Right atrium auricular region (tissue), 2 donors: ENCODE measurements at regions not wholly inside any gene's neighbourhood (a gene's known extent, or its start where the extent isn't known, plus 50 kb on each side); places are given as distances from the start of the nearest gene placed in this dataset.

Experiments
- DNase-seq: peaks from one replicate; pipeline ENCODE4 v3.0.0-alpha.2; 2019; ENCODE audit warnings: low spot score
- H3K27ac ChIP-seq, 2 donors: fragments of 200-600 bp; sonication (generic); 1 replicate in 1 of 2; 2 replicates in 1 of 2; pipeline ENCODE4 v1.5.1; 2016 to 2019
- H3K27me3 ChIP-seq, 2 donors: fragments of 200-600 bp; sonication (generic); one replicate each; pipeline versions ENCODE4 v1.5.1 to v1.6.0; 2017 to 2019
- H3K36me3 ChIP-seq: fragments of 200-600 bp; sonication (generic); one replicate; pipeline ENCODE4 v1.5.1; 2016
- H3K4me1 ChIP-seq, 2 donors: fragments of 200-600 bp; sonication (generic); one replicate each; pipeline versions ENCODE4 v1.5.1 to v1.6.0; 2017 to 2019
- H3K4me3 ChIP-seq, 2 donors: fragments of 200-600 bp; sonication (generic); 1 replicate in 1 of 2; 2 replicates in 1 of 2; pipeline ENCODE4 v1.5.1; 2017 to 2019; ENCODE audit warnings: mild to moderate bottlenecking in 1 of 2, moderate library complexity in 1 of 2
- H3K9me3 ChIP-seq, 2 donors: fragments of 200-600 bp; sonication (generic); one replicate each; pipeline ENCODE4 v1.5.1; 2019
- TF ChIP-seq, protein P1 (sequence below), 2 donors: fragments of 200-600 bp; sonication (generic); IDR thresholded peaks; one replicate each; pipeline ENCODE4 v1.5.1; 2019; ENCODE audit warnings: antibody characterized with exemption in 2 of 2

DNA sequence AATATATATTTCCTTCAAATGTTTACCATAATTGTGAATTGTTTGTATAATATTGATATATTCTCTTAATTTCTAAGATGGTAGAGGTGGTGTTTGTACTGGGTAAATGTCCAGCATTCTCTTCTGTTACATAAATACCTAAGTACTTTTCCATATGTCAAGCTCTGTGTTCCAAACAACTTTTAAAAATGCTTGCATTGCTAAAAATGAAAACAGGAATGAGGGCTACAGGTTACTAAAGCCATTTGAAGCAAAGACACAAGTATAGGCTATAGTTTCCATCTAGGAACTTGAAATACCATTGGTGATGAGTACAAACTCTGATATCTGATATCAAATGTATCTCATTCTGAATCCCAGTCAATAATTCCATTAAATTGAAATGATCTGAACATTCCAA is 233.6 kb upstream of the SORCS1 start:
- no peaks in the 10 kb centered on the region for H3K4me1 ChIP-seq
- H3K36me3 ChIP-seq, result no peaks in the 10 kb centered on the region
- TF ChIP-seq, protein P1, sequence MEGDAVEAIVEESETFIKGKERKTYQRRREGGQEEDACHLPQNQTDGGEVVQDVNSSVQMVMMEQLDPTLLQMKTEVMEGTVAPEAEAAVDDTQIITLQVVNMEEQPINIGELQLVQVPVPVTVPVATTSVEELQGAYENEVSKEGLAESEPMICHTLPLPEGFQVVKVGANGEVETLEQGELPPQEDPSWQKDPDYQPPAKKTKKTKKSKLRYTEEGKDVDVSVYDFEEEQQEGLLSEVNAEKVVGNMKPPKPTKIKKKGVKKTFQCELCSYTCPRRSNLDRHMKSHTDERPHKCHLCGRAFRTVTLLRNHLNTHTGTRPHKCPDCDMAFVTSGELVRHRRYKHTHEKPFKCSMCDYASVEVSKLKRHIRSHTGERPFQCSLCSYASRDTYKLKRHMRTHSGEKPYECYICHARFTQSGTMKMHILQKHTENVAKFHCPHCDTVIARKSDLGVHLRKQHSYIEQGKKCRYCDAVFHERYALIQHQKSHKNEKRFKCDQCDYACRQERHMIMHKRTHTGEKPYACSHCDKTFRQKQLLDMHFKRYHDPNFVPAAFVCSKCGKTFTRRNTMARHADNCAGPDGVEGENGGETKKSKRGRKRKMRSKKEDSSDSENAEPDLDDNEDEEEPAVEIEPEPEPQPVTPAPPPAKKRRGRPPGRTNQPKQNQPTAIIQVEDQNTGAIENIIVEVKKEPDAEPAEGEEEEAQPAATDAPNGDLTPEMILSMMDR (IDR thresholded peaks at IDR 0.05), result no peak
- H3K9me3 ChIP-seq, result no peaks in the 10 kb centered on the region
- no peak overlapping the region for H3K27ac ChIP-seq
- no peaks in the 10 kb centered on the region for H3K27me3 ChIP-seq
- H3K4me3 ChIP-seq, result no peak overlapping the region
- DNase-seq, result no peak

DNA sequence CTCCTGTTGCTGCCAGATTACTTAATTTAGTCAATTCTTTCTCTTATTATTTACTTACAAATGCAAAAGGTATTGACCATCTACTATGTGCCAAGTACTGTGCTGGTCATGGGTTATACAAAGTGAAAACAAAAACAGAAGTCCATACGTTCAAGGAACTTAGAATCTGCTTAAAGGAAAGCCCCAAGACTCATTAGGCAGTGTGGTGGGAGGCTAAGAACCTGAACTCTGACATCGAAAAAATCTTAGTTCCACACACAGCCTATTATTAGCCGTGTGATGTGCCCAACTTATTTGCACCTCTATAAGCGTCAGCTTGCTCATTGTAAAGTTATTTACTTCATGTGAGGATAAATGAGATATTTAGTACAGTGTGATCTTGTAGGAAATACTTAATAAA is 227.4 kb upstream of the SORCS1 start:
- H3K4me3 ChIP-seq, result no peak overlapping the region
- TF ChIP-seq, protein P1 (IDR thresholded peaks at IDR 0.05), result no peak
- H3K27ac ChIP-seq, result no peak overlapping the region
- H3K4me1 ChIP-seq, result no peaks in the 10 kb centered on the region
- no peaks in the 10 kb centered on the region for H3K36me3 ChIP-seq
- no peaks in the 10 kb centered on the region for H3K9me3 ChIP-seq
- no peaks in the 10 kb centered on the region for H3K27me3 ChIP-seq
- no peak for DNase-seq

DNA sequence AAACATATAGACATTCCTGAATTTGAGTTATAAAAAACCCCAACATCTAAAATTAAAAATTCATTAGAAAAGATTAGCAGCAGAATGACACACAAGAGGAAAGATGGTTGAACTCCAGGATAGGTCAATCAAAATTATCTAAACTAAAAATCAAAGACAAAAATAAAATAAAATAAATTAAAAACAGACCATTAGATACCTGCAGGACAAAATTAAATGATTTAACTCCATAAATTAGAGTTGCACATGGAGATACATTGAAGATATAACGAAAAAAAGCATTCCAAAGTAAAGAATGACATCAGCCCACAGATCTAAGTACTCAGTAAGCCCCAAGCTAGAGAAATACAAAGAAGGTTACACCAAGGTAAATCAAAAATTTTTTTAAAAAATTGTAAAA is 226.1 kb upstream of the SORCS1 start:
- H3K9me3 ChIP-seq, result no peaks in the 10 kb centered on the region
- no peak overlapping the region for H3K27ac ChIP-seq
- TF ChIP-seq, protein P1 (IDR thresholded peaks at IDR 0.05), result no peak
- H3K27me3 ChIP-seq, result no peaks in the 10 kb centered on the region
- no peaks in the 10 kb centered on the region for H3K36me3 ChIP-seq
- H3K4me1 ChIP-seq, result no peaks in the 10 kb centered on the region
- no peak overlapping the region for H3K4me3 ChIP-seq
- no peak for DNase-seq

DNA sequence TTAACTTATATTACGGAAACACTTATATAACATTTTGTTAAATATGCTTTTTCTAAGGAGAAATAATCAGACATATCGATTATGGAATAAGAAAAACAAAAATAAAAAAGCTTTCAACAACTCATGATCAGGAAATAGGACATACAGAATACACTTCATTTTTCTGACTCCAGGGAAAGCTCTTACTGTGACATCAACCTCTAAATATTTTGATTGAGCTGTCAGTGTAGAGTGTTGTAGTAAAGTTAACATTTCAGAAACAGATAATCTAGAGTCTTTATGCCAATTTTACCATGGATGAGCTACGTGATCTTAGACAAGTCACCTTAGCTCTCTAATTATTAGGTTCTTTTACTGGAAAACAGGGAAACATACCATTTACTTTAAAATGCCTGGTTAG is 218.9 kb upstream of the SORCS1 start:
- Histone ChIP-seq H3K4me1 (no peaks in the 10 kb centered on the region), H3K27ac (no peak overlapping the region), H3K9me3 (no peaks in the 10 kb centered on the region), H3K27me3 (no peaks in the 10 kb centered on the region), H3K36me3 (no peaks in the 10 kb centered on the region), H3K4me3 (no peak overlapping the region)
- TF ChIP-seq, protein P1 (IDR thresholded peaks at IDR 0.05), result no peak
- DNase-seq, result no peak

DNA sequence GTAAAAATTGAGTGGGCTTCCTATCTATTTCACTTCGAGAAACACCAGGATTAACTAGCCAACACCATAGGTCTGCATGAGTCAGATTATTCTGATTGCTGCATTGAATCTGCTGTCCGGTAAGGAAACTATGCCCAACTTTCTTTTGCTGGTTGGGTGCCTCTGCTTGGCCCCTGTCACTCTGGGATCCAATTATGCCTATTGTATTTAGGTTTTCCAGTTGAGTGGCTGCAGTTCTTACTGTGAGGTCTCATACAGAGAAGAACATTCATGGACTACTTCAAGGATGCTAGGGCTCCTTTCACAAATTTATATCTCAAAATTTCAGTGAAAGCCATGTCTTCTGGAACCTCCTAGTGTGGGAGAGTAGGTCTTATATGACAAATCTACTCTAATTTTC is 215.1 kb upstream of the SORCS1 start:
- TF ChIP-seq, protein P1 (IDR thresholded peaks at IDR 0.05), result no peak
- DNase-seq, result no peak

DNA sequence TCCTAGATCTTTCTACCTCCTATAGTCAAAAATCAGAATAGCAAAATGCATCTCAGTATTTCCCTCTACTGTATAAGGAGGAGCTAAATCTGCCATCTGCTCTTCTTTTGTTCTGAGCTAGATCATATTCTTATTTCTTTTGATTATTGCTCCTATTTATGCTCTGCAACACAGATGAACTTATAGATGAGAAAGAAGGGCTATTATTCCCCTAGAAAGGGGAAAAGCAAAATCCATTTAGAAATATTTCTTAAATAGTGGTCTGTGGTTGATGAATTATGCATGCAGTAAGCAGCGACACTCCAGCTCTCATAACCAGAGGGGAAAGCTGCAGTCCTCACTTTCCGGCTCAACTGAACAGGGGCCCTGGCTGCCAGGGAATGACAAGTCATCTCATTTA is 207.3 kb upstream of the SORCS1 start:
- Histone ChIP-seq H3K9me3 (no peaks in the 10 kb centered on the region), H3K4me3 (no peak overlapping the region), H3K4me1 (no peaks in the 10 kb centered on the region), H3K27me3 (no peaks in the 10 kb centered on the region), H3K36me3 (no peaks in the 10 kb centered on the region), H3K27ac (no peak overlapping the region)
- DNase-seq, result no peak
- TF ChIP-seq, protein P1 (IDR thresholded peaks at IDR 0.05), result no peak

More for the DNA sequence above, 215.1 kb upstream of the SORCS1 start:
- H3K27ac ChIP-seq, result no peak overlapping the region
- H3K27me3 ChIP-seq, result no peaks in the 10 kb centered on the region
- no peaks in the 10 kb centered on the region for H3K36me3 ChIP-seq
- H3K4me3 ChIP-seq, result no peak overlapping the region
- no peaks in the 10 kb centered on the region for H3K9me3 ChIP-seq
- no peaks in the 10 kb centered on the region for H3K4me1 ChIP-seq
